IMR-90 (cell line): ENCODE measurements at regions not wholly inside any gene's neighbourhood (a gene's known extent, or its start where the extent isn't known, plus 50 kb on each side); places are given as distances from the start of the nearest gene placed in this dataset.

ENCODE experiments used
- ATAC-seq: fragments of 200-7000 bp; cut with Tn5 transposase; 2 replicates; pipeline ENCODE4 v1.9.1; 2020; ENCODE audit warnings: low read depth, mild to moderate bottlenecking, moderate library complexity
- BruUV-seq: library from RNA; stranded (reverse); fragments of 400-500 nt; replicated peaks from 2 replicates; lab custom pipeline; 2021; lab: Mats Ljungman, UMichigan
- CTCF ChIA-PET: fragments of 300-600 bp; formaldehyde crosslinking; extraction: SDS; loops from one replicate; lab custom pipeline; 2021; ENCODE audit warnings: antibody characterized with exemption; lab: Yijun Ruan, JAX
- POLR2A ChIA-PET: fragments of 300-600 bp; sonication (Branson Sonifier 250); formaldehyde crosslinking; loops from one replicate; lab custom pipeline; 2022; ENCODE audit warnings: antibody characterized with exemption; ENCODE audit not compliant: unreplicated experiment; lab: Charles Lee
- DNase-seq: peaks from one replicate; pipeline ENCODE4 v3.0.0; 2013
- H2AFZ ChIP-seq: replicated peaks from 2 replicates; pipeline ENCODE3; 2013; ENCODE audit warnings: low read length, mild to moderate bottlenecking; ENCODE audit not compliant: poor library complexity
- H2AK5ac ChIP-seq: 2 replicates; pipeline ENCODE4 v1.6.1; 2013; ENCODE audit warnings: low read depth, low read length, inconsistent platforms
- H2AK9ac ChIP-seq: replicated peaks from 2 replicates; pipeline ENCODE3; 2013; ENCODE audit warnings: mild to moderate bottlenecking, low read depth, low read length, moderate library complexity; ENCODE audit not compliant: poor library complexity
- H2BK120ac ChIP-seq: 2 replicates; pipeline ENCODE4 v1.6.1; 2013; ENCODE audit warnings: low read depth, low read length, inconsistent platforms
- H2BK15ac ChIP-seq: 3 replicates; pipeline ENCODE4 v1.6.1; 2013; ENCODE audit warnings: low read depth, low read length, inconsistent platforms
- H2BK20ac ChIP-seq: 2 replicates; pipeline ENCODE4 v1.6.1; 2013; ENCODE audit warnings: low read depth, mild to moderate bottlenecking, inconsistent platforms, low read length, moderate library complexity
- H2BK5ac ChIP-seq: 2 replicates; pipeline ENCODE4 v1.6.1; 2013; ENCODE audit warnings: mild to moderate bottlenecking, low read depth, low read length, inconsistent platforms; ENCODE audit not compliant: poor library complexity, severe bottlenecking
- H3K14ac ChIP-seq: replicated peaks from 2 replicates; pipeline ENCODE4 v1.6.1; 2013; ENCODE audit warnings: low read depth, low read length, inconsistent platforms
- H3K18ac ChIP-seq: 2 replicates; pipeline ENCODE4 v1.6.1; 2013; ENCODE audit warnings: low read depth, low read length, control low read depth
- H3K23ac ChIP-seq: 2 replicates; pipeline ENCODE4 v1.6.1; 2013; ENCODE audit warnings: low read depth, low read length, inconsistent platforms
- H3K27ac ChIP-seq: 2 replicates; pipeline ENCODE4 v1.5.1; 2013; ENCODE audit warnings: mild to moderate bottlenecking, control low read depth, low read length; ENCODE audit not compliant: insufficient read depth
- H3K27me3 ChIP-seq: 2 replicates; pipeline ENCODE4 v1.6.1; 2013; ENCODE audit warnings: low read length; ENCODE audit not compliant: control insufficient read depth, insufficient read depth
- H3K36me3 ChIP-seq: 2 replicates; pipeline ENCODE4 v1.6.1; 2013; ENCODE audit warnings: low read length, mixed read lengths; ENCODE audit not compliant: control insufficient read depth, insufficient read depth
- H3K4ac ChIP-seq: 2 replicates; pipeline ENCODE4 v1.6.1; 2013; ENCODE audit warnings: low read depth, low read length, inconsistent platforms
- H3K4me1 ChIP-seq: 2 replicates; pipeline ENCODE4 v1.6.1; 2013; ENCODE audit warnings: low read length, mixed read lengths; ENCODE audit not compliant: control insufficient read depth, insufficient read depth
- H3K4me2 ChIP-seq: 2 replicates; pipeline ENCODE4 v1.6.1; 2013; ENCODE audit warnings: low read depth, mild to moderate bottlenecking, control low read depth, low read length, moderate library complexity
- H3K4me3 ChIP-seq: 2 replicates; pipeline ENCODE4 v1.5.1; 2013; ENCODE audit warnings: low read depth, mild to moderate bottlenecking, control low read depth, low read length, moderate library complexity; ENCODE audit not compliant: insufficient read depth
- H3K56ac ChIP-seq: 2 replicates; pipeline ENCODE4 v1.6.1; 2013; ENCODE audit warnings: low read length, inconsistent platforms; ENCODE audit not compliant: insufficient read depth; ENCODE audit errors: extremely low read depth
- H3K79me1 ChIP-seq, 2 experiments: 2 replicates each; pipeline ENCODE4 v1.6.1; 2013; ENCODE audit warnings: low read length in 2 of 2, inconsistent platforms in 1 of 2, low read depth in 1 of 2
- H3K9ac ChIP-seq: 2 replicates; pipeline ENCODE4 v1.6.1; 2013; ENCODE audit warnings: low read depth, low read length, control low read depth
- H3K9me1 ChIP-seq: 2 replicates; pipeline ENCODE4 v1.6.1; 2013; ENCODE audit warnings: low read length, inconsistent platforms; ENCODE audit not compliant: insufficient read depth
- H3K9me3 ChIP-seq: 2 replicates; pipeline ENCODE4 v1.6.1; 2013; ENCODE audit warnings: low read length; ENCODE audit not compliant: control insufficient read depth, insufficient read depth
- H4K20me1 ChIP-seq: 2 replicates; pipeline ENCODE4 v1.6.1; 2013; ENCODE audit warnings: low read length, inconsistent platforms; ENCODE audit not compliant: insufficient read depth
- H4K5ac ChIP-seq: 2 replicates; pipeline ENCODE4 v1.6.1; 2013; ENCODE audit warnings: mild to moderate bottlenecking, low read depth, low read length, control low read depth
- H4K8ac ChIP-seq, 2 experiments: 2 replicates each; pipeline ENCODE4 v1.6.1; 2013; ENCODE audit warnings: low read depth in 2 of 2, low read length in 2 of 2, control low read depth in 1 of 2, inconsistent platforms in 1 of 2
- H4K91ac ChIP-seq: 2 replicates; pipeline ENCODE4 v1.6.1; 2013; ENCODE audit warnings: low read depth, low read length, inconsistent platforms; ENCODE audit not compliant: insufficient read depth
- CEBPB ChIP-seq: IDR thresholded peaks from 2 replicates; pipeline ENCODE4 v1.6.1; 2012; ENCODE audit warnings: low read depth, low read length, improper control_type of control experiment
- FOS ChIP-seq: fragments of 150-350 bp; IDR thresholded peaks from 2 replicates; pipeline ENCODE4 v1.6.1; 2016; ENCODE audit warnings: low read depth, low read length
- MAFK ChIP-seq: IDR thresholded peaks from 2 replicates; pipeline ENCODE4 v1.6.1; 2012; ENCODE audit warnings: low read depth, low read length, improper control_type of control experiment
- RCOR1 ChIP-seq: IDR thresholded peaks from 2 replicates; pipeline ENCODE4 v1.6.1; 2012; ENCODE audit warnings: mild to moderate bottlenecking, low read length, improper control_type of control experiment; ENCODE audit not compliant: insufficient replicate concordance
- SMC3 ChIP-seq: fragments of 150-350 bp; IDR thresholded peaks from 2 replicates; pipeline ENCODE4 v1.6.1; 2016; ENCODE audit warnings: low read depth, mild to moderate bottlenecking, antibody characterized with exemption, low read length, moderate library complexity
- WGBS, 2 experiments: methylation state at CpG; one replicate each; pipeline versions ENCODE4 v1.1.5 to v1.1.7; 2013; ENCODE audit warnings: missing lambda C conversion rate in 2 of 2; ENCODE audit not compliant: insufficient read length in 1 of 2; ENCODE audit errors: extremely low coverage in 2 of 2; 5-methylcytosine and 5-hydroxymethylcytosine counted together
- dilution Hi-C: fragments of 300-500 bp; cut with HindIII; formaldehyde crosslinking; loops from one replicate; pipeline ENCODE4 v1.14.3; 2018; ENCODE audit warnings: low sequenced_read_pairs; ENCODE audit not compliant: unreplicated experiment
- in situ Hi-C: fragments of 300-500 bp; cut with MboI; formaldehyde crosslinking; loops from 3 replicates; pipeline ENCODE4 v1.14.3; 2019; ENCODE audit warnings: low sequenced_read_pairs, inconsistent platforms, mixed read lengths
- intact Hi-C: fragments of 100-400 bp; cut with micrococcal nuclease; formaldehyde crosslinking; loops from 2 replicates; pipeline ENCODE4 v1.10.0; 2022

DNA sequence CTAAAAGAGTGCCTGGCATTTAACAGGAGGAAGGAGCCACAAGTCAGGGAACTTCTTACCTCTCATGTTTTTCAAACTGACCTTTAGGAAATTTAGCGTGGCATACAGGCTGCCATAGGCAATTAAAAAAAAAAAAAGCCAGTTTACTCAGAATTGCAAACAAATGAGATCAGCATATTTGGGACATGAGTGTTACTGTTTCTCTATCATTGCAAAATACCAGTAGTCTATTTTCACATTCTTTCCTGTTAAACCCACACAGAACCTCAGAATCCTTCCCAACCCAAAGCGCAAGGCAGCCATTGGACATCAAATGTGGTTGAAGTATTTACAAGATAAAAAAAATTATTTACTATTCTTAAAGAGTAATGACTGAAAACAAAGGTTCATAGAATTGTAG is 366.4 kb upstream of the DYNLRB2 start:
- no TSS peak for BruUV-seq
- Histone ChIP-seq H3K4me3 (no peak overlapping the region), H4K8ac (peak overlapping the region; percentile 86 to 95), H4K5ac (peak overlapping the region; percentile 96), H3K4ac (peak overlapping the region; percentile 88; the same call in 1 of the 2 replicates), H3K4me2 (peak overlapping the region; percentile 59; the same call in 1 of the 2 replicates), H2BK15ac (peak overlapping the region; percentile 96; the same call in 1 of the 3 replicates), H4K91ac (peak overlapping the region; percentile 94), H2AFZ (no peak overlapping the region), H3K23ac (peak overlapping the region; percentile 82), H3K79me1 (no peaks in the 10 kb centered on the region), H3K56ac (peak overlapping the region; percentile 93; the same call in 1 of the 2 replicates), H2AK9ac (no peak overlapping the region), H3K27me3 (no peaks in the 10 kb centered on the region), H4K20me1 (no peaks in the 10 kb centered on the region), H3K9me3 (no peaks in the 10 kb centered on the region), H3K4me1 (peaks cover 12% of the 10 kb centered on the region; the same call in 1 of the 2 replicates), H3K18ac (peak overlapping the region; percentile 96), H3K27ac (peak overlapping the region; percentile 86), H2BK20ac (peak overlapping the region; percentile 99), H3K9ac (peak overlapping the region; percentile 59; the same call in 1 of the 2 replicates), H3K9me1 (no peaks in the 10 kb centered on the region), H2BK120ac (peak overlapping the region; percentile 99), H2AK5ac (no peak overlapping the region), H3K36me3 (no peaks in the 10 kb centered on the region), H2BK5ac (peak overlapping the region; percentile 99), H3K14ac (peak overlapping the region; percentile 86)
- no peak for TF ChIP-seq SMC3
- TF ChIP-seq CEBPB = peak; percentile 96
- TF ChIP-seq MAFK = peak; percentile 82
- TF ChIP-seq RCOR1 = no peak
- peak; percentile 76; the same call in 1 of the 2 replicates for TF ChIP-seq FOS
- ChIA-PET POLR2A (no interaction called here), CTCF (interaction anchor here (0.5 to 0.6 kb wide), 2 partner anchors 53 to 576 kb away, joined by 3 to 6 read pairs; no protein-coding TSS in a partner anchor)
- dilution Hi-C loops = no loop called here
- intact Hi-C loops = loop anchor here (1.0 to 10.0 kb wide), 2 partner anchors 24 to 920 kb away; partner anchors contain the start of gene GCSH
- peak; percentile 79 for ATAC-seq
- peak; percentile 89 for DNase-seq
- WGBS, 2 experiments = no CpG with 5 or more reads among the region's 2 CpGs
- in situ Hi-C loops = no loop called here
